ENCODE measurements at regions not wholly inside any gene's neighbourhood (a gene's known extent, or its start where the extent isn't known, plus 50 kb on each side); places are given as distances from the start of the nearest gene placed in this dataset.
"Not testable (repeated sequence)": the region's sequence is repeated elsewhere in the genome, so short reads cannot be mapped to it uniquely, and the experiment has no call there.

GRCh38 chr2:180289627-180290026 is 282.5 kb upstream of the CWC22 start:
- DNase-seq: no peak

- DNase-seq: no peak
Observed at GRCh38 chr2:180279581-180279980, 272.5 kb upstream of the CWC22 start.

DNA sequence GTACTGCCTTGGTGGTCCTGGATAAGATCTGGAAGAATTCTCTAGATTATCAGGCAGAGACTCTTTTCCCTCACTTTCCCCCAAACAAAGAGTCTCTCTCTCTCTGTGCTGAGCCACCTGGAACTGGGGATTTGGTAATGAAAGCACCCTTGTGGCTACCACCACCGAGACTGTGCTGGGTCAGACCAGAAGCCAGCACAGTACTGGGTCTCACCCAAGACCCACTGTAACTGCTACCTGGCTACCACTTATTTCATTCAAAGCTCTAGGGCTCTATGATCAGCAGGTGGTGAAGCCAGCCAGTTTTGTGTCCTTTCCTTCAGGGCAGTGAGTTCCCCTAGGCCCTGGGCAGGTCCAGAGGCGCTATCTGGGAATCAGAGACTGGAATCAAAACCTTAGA is 269.6 kb upstream of the CWC22 start:
- no peak for DNase-seq

GRCh38 chr2:180268006-180268405 is 260.9 kb upstream of the CWC22 start:
- no peak for DNase-seq

- DNase-seq: no peak
Observed at GRCh38 chr2:180261976-180262375, 254.9 kb upstream of the CWC22 start.

DNA sequence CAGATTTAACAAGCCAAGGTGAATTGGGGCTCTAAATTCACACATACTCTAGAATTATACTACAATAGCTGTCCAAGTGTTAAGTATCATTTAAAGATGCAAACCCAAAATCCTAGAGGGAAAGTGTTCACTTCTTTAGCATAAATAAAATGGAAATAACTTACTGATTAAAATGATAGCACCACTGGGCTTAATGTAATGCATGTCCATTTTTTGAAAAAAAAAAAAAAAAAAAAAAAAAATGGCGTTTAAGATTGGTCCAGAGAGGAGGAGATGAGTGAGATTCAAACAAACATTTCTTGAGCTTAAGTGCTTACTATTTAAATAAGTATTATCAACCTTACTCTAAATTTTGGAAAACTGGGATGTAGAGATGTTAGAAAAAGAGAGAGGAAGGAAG is 251.5 kb upstream of the CWC22 start:
- no peak for DNase-seq

- peak; percentile 2 for DNase-seq
Observed at GRCh38 chr2:180258041-180258537, 251.0 kb upstream of the CWC22 start.

DNA sequence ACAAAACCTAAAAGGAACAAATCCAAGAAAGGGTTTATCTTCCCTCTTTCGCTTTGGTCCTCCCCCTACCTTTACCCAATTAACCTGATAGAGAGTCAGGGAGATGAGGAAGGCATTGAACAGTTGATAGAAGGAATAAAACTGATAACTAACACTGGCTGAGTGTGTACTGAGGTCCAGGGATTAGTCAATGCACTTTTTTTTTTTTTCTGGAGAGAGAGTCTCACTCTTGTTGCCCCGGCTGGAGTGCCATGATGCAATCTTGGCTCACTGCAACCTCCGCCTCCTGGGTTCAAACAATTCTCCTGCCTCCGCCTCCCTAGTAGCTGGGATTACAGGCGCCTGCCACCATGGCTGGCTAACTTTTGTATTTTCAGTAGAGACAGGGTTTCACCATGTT is 250.2 kb upstream of the CWC22 start:
- DNase-seq: no peak

DNA sequence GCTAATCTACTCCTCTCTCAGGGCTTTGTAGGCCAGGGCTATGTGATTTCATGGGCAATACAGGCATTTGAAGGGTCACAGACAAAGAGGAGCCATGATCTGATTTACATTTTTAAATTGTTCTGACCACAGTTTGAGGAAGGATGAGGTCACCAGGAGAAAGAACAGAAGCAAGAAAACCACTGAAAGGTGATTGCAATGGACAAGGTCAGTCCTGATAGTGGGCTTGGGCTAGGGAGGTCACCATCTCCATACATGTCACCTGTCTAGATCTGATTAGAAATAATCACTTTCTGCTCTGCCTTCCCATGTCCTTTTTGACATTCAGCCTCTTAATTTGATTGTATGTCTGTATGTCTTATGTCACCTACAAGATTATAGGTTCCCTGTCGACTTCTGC is 248.9 kb upstream of the CWC22 start:
- DNase-seq: no peak

GRCh38 chr2:180254872-180255271 is 247.8 kb upstream of the CWC22 start:
- no peak for DNase-seq

GRCh38 chr2:180247658-180248057 is 240.6 kb upstream of the CWC22 start:
- DNase-seq: no peak

DNA sequence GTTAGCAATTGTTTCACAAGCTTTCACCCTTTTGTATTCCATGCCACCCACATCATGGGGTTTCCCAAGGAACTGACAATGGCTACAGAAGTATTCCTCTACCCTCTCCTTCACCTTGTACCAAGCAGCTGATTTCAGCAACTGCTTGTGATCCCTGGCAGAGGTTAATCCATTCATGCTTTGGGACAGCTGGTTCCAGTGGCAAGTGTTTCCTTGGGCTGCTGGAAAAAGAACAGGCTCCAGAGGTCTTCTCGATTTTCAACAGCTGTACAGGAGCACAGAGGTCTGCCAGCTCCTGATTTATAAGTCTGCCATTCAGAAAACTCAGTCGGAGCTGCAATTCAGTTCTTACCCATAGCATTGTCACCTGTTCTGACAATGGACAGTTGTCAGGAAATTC is 239.2 kb upstream of the CWC22 start:
- DNase-seq: peak; percentile 83

GRCh38 chr2:180240774-180241173 is 233.7 kb upstream of the CWC22 start:
- DNase-seq: no peak

DNA sequence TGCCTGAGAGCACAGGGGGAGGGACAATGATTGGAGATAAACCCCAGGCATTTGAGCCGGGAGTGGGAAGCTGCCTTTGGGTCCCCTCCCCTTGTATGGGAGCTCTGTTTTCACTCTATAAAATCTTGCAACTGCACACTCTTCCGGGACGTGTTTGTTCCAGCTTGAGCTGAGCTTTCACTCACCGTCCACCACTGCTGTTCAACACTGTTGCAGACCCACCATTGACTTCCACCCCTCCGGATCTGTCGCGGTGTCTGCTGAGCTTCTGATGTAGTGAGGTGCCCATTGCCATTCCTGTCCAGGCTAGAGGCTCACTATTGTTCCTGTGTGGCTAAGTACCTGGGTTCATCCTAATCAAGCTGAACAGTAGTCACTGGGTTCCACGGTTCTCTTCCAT is 231.6 kb upstream of the CWC22 start:
- DNase-seq: no peak

- DNase-seq: not testable (repeated sequence)
Observed at GRCh38 chr2:180236061-180236460, 229.0 kb upstream of the CWC22 start.

GRCh38 chr2:180235506-180235905 is 228.4 kb upstream of the CWC22 start:
- not testable (repeated sequence) for DNase-seq

DNA sequence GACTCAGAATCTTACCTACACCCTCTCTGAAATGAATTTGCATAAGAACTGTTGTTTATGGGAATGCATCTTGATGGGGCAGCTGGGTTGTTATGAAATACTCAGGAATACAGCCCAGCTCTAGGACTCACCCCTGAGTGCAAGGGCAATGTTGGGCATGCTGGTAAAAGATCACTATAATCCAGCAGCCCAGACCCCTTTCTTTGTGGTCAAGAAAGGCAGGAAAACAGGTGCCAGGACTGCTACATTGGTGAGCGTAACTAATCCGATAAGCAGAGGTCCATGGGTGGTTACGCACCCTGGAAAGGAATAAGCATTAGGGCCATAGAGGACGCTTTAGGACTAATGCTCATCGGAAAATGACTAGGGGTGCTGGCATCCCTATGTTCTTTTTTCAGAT is 227.9 kb upstream of the CWC22 start:
- DNase-seq: not testable (repeated sequence)

DNA sequence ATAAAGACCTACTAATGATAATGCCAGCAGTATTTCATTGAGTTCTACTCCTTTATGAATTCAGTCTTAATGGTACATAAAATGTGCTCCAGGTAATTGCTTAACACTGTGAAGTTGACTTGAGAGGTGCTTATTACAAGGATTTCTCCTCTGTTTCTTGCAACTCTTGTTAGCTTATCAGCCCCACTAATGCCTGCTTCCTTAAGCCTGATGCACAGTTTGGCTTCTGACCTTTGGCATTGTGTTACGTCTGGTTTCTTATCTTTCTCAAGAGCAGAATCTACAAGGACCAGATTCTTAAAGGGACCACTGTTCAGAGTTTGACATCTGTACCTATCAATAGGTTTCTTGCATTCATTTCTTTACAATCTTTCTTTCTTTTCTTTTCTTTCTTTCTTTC is 223.9 kb upstream of the CWC22 start:
- DNase-seq: no peak

DNA sequence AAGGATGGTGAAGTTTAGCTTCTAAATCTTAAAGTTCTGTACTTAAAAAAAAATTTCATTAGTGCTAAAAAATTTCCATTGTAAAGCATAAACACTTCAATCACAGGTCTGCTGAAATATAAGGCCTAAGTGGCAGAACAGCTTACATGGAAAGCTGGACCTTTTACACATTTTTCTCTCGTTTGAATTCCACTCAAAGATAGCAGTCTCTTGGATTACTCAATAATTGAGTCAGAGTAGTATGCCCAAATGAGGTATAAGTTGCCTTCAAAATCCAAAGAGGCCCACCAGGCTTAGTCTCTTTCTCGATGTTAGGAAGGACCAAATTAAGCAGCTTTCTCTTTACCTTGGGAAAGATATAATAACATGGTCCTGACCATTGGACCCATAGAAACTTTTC is 220.4 kb upstream of the CWC22 start:
- no peak for DNase-seq

- no peak for DNase-seq
Observed at GRCh38 chr2:180225118-180225517, 218.0 kb upstream of the CWC22 start.

DNA sequence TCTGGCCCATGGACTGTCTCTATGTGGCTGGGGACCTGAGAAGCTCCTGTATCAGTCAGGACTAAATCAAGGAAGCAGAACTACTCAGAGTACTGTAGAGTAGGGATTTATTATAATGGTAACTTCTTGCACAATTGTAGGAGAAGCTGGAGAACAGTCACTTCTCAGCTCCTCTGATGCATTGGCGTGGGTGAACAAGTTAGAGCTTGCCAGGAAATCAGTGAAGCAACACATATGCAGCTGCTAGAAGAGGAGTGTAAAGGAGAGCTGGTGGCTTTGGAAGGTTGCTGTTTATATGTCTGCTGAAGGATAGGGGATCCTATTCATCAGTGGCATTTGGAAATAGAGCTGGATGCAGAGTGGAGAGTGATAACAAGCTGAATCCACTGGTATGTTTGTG is 215.5 kb upstream of the CWC22 start:
- peak; percentile 48 for DNase-seq

DNA sequence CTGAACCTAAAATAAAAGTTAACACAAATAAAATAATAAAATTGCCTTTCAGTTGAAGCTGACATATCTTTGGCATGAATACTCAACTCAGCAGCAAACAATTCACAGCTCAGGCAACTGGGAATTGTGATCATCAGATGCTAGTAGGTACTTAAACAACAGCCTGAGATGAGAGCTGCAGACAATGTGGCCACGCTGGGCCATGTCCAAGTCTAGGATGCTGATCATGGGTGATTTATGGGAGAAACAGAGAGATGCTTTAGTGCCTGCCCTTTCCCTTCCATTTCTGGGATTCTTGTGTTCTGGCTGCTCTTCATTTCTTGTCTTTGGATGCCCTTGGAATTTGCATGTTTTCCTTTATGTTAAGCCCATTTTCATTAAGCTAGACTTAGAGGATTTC is 212.4 kb upstream of the CWC22 start:
- DNase-seq: no peak

- DNase-seq: no peak
Observed at GRCh38 chr2:180208841-180209240, 201.7 kb upstream of the CWC22 start.

DNA sequence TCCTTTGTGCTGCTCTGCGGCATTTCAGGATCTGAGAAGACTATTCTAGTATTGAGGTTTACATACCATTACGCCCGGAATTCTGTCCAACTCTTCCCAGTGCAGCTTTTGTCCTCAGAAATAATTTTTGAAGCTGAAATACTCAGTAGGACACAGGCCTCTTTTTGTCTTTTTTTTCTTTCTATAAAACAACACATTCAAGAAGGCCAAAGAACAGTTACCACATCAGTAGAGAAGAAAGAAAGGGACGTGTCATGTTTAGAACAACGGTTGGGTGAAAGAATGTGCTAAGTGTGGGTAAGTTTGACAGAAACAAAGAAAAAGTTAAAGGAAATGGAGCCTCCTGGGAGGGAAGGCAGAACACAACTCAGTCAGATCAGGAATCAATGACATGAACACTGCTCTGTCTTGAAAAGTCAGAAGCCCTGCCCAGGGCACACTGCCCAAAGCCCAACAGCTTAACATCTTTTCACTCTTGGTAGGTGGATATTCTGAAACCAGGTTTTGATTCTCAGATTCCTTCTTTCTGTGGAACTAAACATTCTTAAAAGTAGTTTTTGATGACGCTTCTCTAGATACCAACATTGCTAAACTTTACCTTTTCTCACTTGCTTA is 198.6 kb upstream of the CWC22 start:
- DNase-seq: no peak

DNA sequence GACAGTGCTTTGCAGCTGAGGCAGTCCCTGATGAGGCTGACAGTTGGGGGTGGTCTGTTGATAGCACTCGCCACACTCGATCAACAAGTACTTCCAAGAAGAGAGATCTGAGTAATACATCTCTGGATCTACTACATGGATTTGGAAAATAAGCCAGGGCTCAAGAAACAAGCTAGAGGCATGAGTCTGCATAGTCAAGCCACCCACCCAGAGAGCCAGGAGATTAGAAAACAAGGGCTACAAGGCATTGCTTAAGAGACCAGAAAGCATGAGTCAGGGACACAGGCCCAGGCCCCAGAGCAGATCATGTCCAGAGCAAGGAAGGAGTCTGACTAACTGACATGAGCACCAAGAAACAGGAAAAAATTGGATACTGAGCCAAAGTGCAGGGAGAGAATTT is 196.9 kb upstream of the CWC22 start:
- no peak for DNase-seq
